ENCODE measurements at regions not wholly inside any gene's neighbourhood (a gene's known extent, or its start where the extent isn't known, plus 50 kb on each side); places are given as distances from the start of the nearest gene placed in this dataset.
"Not testable (repeated sequence)": the region's sequence is repeated elsewhere in the genome, so short reads cannot be mapped to it uniquely, and the experiment has no call there.

GRCh38 chr6:51184046-51184445 is 365.4 kb downstream of the TFAP2B start:
- ATAC-seq (no peak), DNase-seq (no peak)
- intact Hi-C loops (cut with micrococcal nuclease), result no loop called here

- intact Hi-C loops (cut with micrococcal nuclease); DNase-seq: not testable (repeated sequence)
These were observed 374.5 kb downstream of the TFAP2B start for GRCh38 chr6:51193163-51193562.

GRCh38 chr6:51199105-51199552 is 380.5 kb downstream of the TFAP2B start:
- no peak for DNase-seq
- intact Hi-C loops (cut with micrococcal nuclease), result no loop called here
- no peak for ATAC-seq

More at GRCh38 chr6:51193163-51193562, 374.5 kb downstream of the TFAP2B start:
- ATAC-seq, result not testable (repeated sequence)

- ATAC-seq (no peak), DNase-seq (no peak)
- intact Hi-C loops (cut with micrococcal nuclease), result no loop called here
These were observed 381.1 kb downstream of the TFAP2B start for GRCh38 chr6:51199733-51200260.

- no peak for ATAC-seq
These were observed 382.0 kb downstream of the TFAP2B start for GRCh38 chr6:51200676-51201075.

GRCh38 chr6:51202653-51203052 is 384.0 kb downstream of the TFAP2B start:
- ATAC-seq; intact Hi-C loops (cut with micrococcal nuclease); DNase-seq: not testable (repeated sequence)

More at GRCh38 chr6:51200676-51201075, 382.0 kb downstream of the TFAP2B start:
- DNase-seq, result no peak
- intact Hi-C loops (cut with micrococcal nuclease), result no loop called here

GRCh38 chr6:51203504-51203903 is 384.8 kb downstream of the TFAP2B start:
- intact Hi-C loops (cut with micrococcal nuclease), result no loop called here
- DNase-seq, result no peak
- no peak for ATAC-seq

GRCh38 chr6:51206686-51207085 is 388.0 kb downstream of the TFAP2B start:
- intact Hi-C loops (cut with micrococcal nuclease); ATAC-seq; DNase-seq: not testable (repeated sequence)

- intact Hi-C loops (cut with micrococcal nuclease), result no loop called here
- ATAC-seq, result no peak
- no peak for DNase-seq
These were observed 391.0 kb downstream of the TFAP2B start for GRCh38 chr6:51209651-51210050.

- DNase-seq (no peak), ATAC-seq (no peak)
- intact Hi-C loops (cut with micrococcal nuclease), result no loop called here
These were observed 395.1 kb downstream of the TFAP2B start for GRCh38 chr6:51213811-51214210.

- ATAC-seq (no peak), DNase-seq (no peak)
- intact Hi-C loops (cut with micrococcal nuclease), result no loop called here
These were observed 395.8 kb downstream of the TFAP2B start for GRCh38 chr6:51214442-51214841.

GRCh38 chr6:51218181-51218580 is 399.5 kb downstream of the TFAP2B start:
- no peak for DNase-seq
- no peak for ATAC-seq
- intact Hi-C loops (cut with micrococcal nuclease), result no loop called here

GRCh38 chr6:51224580-51225240 is 406.0 kb downstream of the TFAP2B start:
- DNase-seq; intact Hi-C loops (cut with micrococcal nuclease); ATAC-seq: not testable (repeated sequence)

- DNase-seq (no peak), ATAC-seq (no peak)
- intact Hi-C loops (cut with micrococcal nuclease), result no loop called here
These were observed 422.7 kb downstream of the TFAP2B start for GRCh38 chr6:51241376-51241775.

GRCh38 chr6:51249798-51250197 is 431.1 kb downstream of the TFAP2B start:
- DNase-seq, result no peak
- intact Hi-C loops (cut with micrococcal nuclease), result no loop called here
- no peak for ATAC-seq

GRCh38 chr6:51250317-51250716 is 431.6 kb downstream of the TFAP2B start:
- intact Hi-C loops (cut with micrococcal nuclease), result no loop called here
- ATAC-seq (no peak), DNase-seq (no peak)

- DNase-seq (no peak), ATAC-seq (no peak)
- intact Hi-C loops (cut with micrococcal nuclease), result no loop called here
These were observed 439.3 kb downstream of the TFAP2B start for GRCh38 chr6:51257938-51258337.

- no peak for ATAC-seq
- intact Hi-C loops (cut with micrococcal nuclease), result no loop called here
- no peak for DNase-seq
These were observed 441.3 kb downstream of the TFAP2B start for GRCh38 chr6:51260003-51260402.

GRCh38 chr6:51261691-51262090 is 443.0 kb downstream of the TFAP2B start:
- intact Hi-C loops (cut with micrococcal nuclease), result no loop called here
- ATAC-seq (no peak), DNase-seq (no peak)

GRCh38 chr6:51265426-51265825 is 446.8 kb downstream of the TFAP2B start:
- DNase-seq (no peak), ATAC-seq (peak; percentile 55)
- intact Hi-C loops (cut with micrococcal nuclease), result no loop called here

- DNase-seq, result no peak
- intact Hi-C loops (cut with micrococcal nuclease), result no loop called here
- ATAC-seq, result no peak
These were observed 447.9 kb downstream of the TFAP2B start for GRCh38 chr6:51266604-51267003.

Measured in left ventricle myocardium superior (tissue), 1 donor.